Endothelial cell of umbilical vein (primary cell): ENCODE measurements at regions not wholly inside any gene's neighbourhood (a gene's known extent, or its start where the extent isn't known, plus 50 kb on each side); places are given as distances from the start of the nearest gene placed in this dataset.

Experiments
- FOS ChIP-seq: IDR thresholded peaks from 2 replicates; pipeline ENCODE4 v1.6.1; 2011; ENCODE audit warnings: mild to moderate bottlenecking, low read length, moderate library complexity, borderline replicate concordance; ENCODE audit not compliant: insufficient read depth
- MYC ChIP-seq: IDR thresholded peaks from one replicate; pipeline ENCODE4 v1.6.1; 2011; ENCODE audit warnings: mild to moderate bottlenecking, low read depth, low read length
- POLR2A ChIP-seq: IDR thresholded peaks from 2 replicates; pipeline ENCODE4 v1.6.1; 2012; ENCODE audit warnings: low read depth, mild to moderate bottlenecking, control low read depth, low read length
- POLR2AphosphoS5 ChIP-seq: IDR thresholded peaks from 2 replicates; pipeline ENCODE4 v1.6.1; 2012; ENCODE audit warnings: low read depth, mild to moderate bottlenecking, control low read depth, low read length, moderate library complexity; ENCODE audit not compliant: insufficient read depth
- TF ChIP-seq, protein P1 (sequence below), 2 donors: IDR thresholded peaks; 1 replicate in 1 of 2; 2 replicates in 1 of 2; pipeline ENCODE4 v1.5.1; 2011; ENCODE audit warnings: low read length in 2 of 2, mild to moderate bottlenecking in 2 of 2, moderate library complexity in 2 of 2, control low read depth in 1 of 2, inconsistent platforms in 1 of 2, low read depth in 1 of 2; ENCODE audit not compliant: insufficient read depth in 1 of 2; ENCODE audit errors: extremely low read depth in 1 of 2

DNA sequence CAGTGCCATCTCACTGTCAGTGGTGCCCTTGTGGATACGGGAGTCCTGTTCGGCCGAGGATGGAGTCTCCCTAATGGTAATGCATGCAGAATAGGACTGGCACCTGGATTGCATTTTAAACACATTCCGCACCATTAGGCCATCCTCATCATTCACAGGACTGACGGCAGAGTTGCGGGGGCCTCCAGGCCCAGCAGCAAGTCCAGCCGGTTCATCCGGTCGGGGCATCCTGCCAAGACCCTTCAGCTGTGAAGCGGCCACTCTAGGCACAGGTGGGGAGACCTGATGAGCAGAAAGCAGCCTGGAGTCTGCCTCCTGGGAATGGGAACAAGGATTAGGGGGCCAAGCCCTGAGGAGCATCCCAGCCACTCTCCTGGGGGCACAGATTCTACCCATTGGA, 90.3 kb upstream of the XYLT1 start:
- TF ChIP-seq MYC (no peak), FOS (no peak), POLR2A (no peak), POLR2AphosphoS5 (no peak)
- TF ChIP-seq, protein P1, sequence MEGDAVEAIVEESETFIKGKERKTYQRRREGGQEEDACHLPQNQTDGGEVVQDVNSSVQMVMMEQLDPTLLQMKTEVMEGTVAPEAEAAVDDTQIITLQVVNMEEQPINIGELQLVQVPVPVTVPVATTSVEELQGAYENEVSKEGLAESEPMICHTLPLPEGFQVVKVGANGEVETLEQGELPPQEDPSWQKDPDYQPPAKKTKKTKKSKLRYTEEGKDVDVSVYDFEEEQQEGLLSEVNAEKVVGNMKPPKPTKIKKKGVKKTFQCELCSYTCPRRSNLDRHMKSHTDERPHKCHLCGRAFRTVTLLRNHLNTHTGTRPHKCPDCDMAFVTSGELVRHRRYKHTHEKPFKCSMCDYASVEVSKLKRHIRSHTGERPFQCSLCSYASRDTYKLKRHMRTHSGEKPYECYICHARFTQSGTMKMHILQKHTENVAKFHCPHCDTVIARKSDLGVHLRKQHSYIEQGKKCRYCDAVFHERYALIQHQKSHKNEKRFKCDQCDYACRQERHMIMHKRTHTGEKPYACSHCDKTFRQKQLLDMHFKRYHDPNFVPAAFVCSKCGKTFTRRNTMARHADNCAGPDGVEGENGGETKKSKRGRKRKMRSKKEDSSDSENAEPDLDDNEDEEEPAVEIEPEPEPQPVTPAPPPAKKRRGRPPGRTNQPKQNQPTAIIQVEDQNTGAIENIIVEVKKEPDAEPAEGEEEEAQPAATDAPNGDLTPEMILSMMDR (IDR thresholded peaks at IDR 0.05; ENCODE audit: extremely low read depth in 1 of 2, insufficient read depth in 1 of 2, low read depth in 1 of 2, low read length in 2 of 2) = no peak
